Glomerular visceral epithelial cell (primary cell): ENCODE measurements at regions not wholly inside any gene's neighbourhood (a gene's known extent, or its start where the extent isn't known, plus 50 kb on each side); places are given as distances from the start of the nearest gene placed in this dataset.

Experiments used
- DNase-seq: peaks from one replicate; pipeline ENCODE4 v3.0.0-alpha.2; 2016; ENCODE audit errors: extremely low spot score

GRCh38 chr18:23341983-23342382, 111.1 kb upstream of the RIOK3 start:
- DNase-seq, result no peak

GRCh38 chr18:23342506-23342905, 110.6 kb upstream of the RIOK3 start:
- DNase-seq, result no peak

- no peak for DNase-seq
Observed at GRCh38 chr18:23350188-23350587, 102.9 kb upstream of the RIOK3 start.

GRCh38 chr18:23351521-23351920, 101.6 kb upstream of the RIOK3 start:
- no peak for DNase-seq

- DNase-seq, result no peak
Observed at GRCh38 chr18:23352042-23352441, 101.0 kb upstream of the RIOK3 start.

- no peak for DNase-seq
Observed at GRCh38 chr18:23353459-23353858, 99.6 kb upstream of the RIOK3 start.

- DNase-seq, result peak; percentile 76
Observed at GRCh38 chr18:23354625-23355024, 98.5 kb upstream of the RIOK3 start.

- no peak for DNase-seq
Observed at GRCh38 chr18:23355206-23355605, 97.9 kb upstream of the RIOK3 start.

- DNase-seq, result no peak
Observed at GRCh38 chr18:23356424-23356823, 96.7 kb upstream of the RIOK3 start.

- no peak for DNase-seq
Observed at GRCh38 chr18:23356915-23357601, 96.0 kb upstream of the RIOK3 start.

GRCh38 chr18:23357996-23358594, 95.0 kb upstream of the RIOK3 start:
- no peak for DNase-seq

GRCh38 chr18:23359421-23359820, 93.7 kb upstream of the RIOK3 start:
- no peak for DNase-seq

- DNase-seq, result no peak
Observed at GRCh38 chr18:23363865-23364570, 89.1 kb upstream of the RIOK3 start.

- DNase-seq, result no peak
Observed at GRCh38 chr18:23365602-23366001, 87.5 kb upstream of the RIOK3 start.

GRCh38 chr18:23369266-23369665, 83.8 kb upstream of the RIOK3 start:
- DNase-seq, result no peak

- DNase-seq, result no peak
Observed at GRCh38 chr18:23373570-23373969, 79.5 kb upstream of the RIOK3 start.

- peak; percentile 61 for DNase-seq
Observed at GRCh38 chr18:23377669-23378301, 75.3 kb upstream of the RIOK3 start.

GRCh38 chr18:23378302-23378686, 74.8 kb upstream of the RIOK3 start:
- no peak for DNase-seq

- DNase-seq, result peak; percentile 87
Observed at GRCh38 chr18:23380001-23380550, 73.0 kb upstream of the RIOK3 start.

- no peak for DNase-seq
Observed at GRCh38 chr18:23380817-23381216, 72.3 kb upstream of the RIOK3 start.

- no peak for DNase-seq
Observed at GRCh38 chr18:23383494-23383893, 69.6 kb upstream of the RIOK3 start.
